ENCODE measurements at regions not wholly inside any gene's neighbourhood (a gene's known extent, or its start where the extent isn't known, plus 50 kb on each side); places are given as distances from the start of the nearest gene placed in this dataset.
A peak's percentile ranks its signal among the peaks of the same experiment; 100 is the strongest.
"Not testable (repeated sequence)": the region's sequence is repeated elsewhere in the genome, so short reads cannot be mapped to it uniquely, and the experiment has no call there.

DNA sequence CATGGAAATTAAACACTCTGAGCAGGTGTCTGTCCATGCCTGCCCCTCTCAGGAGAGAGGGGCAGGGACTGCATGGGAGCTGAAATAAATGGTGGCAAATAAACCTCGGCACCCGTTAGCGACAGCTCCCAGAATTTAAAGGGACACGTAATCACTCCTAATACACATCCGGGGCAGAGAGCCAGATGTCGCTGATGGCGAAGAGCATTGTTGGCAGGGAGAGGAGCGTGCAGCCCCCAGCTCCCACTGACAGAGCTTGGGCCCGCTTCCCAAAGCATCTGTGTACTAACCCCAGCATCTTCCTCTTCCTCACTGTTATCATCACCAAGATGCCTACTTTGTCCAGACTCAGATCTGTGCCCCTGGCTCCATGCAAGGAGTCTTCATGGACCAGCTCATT lies 85.8 kb downstream of the IRX5 start:
- no peak for DNase-seq (ENCODE audit: low read depth)
- TF ChIP-seq, protein P1, sequence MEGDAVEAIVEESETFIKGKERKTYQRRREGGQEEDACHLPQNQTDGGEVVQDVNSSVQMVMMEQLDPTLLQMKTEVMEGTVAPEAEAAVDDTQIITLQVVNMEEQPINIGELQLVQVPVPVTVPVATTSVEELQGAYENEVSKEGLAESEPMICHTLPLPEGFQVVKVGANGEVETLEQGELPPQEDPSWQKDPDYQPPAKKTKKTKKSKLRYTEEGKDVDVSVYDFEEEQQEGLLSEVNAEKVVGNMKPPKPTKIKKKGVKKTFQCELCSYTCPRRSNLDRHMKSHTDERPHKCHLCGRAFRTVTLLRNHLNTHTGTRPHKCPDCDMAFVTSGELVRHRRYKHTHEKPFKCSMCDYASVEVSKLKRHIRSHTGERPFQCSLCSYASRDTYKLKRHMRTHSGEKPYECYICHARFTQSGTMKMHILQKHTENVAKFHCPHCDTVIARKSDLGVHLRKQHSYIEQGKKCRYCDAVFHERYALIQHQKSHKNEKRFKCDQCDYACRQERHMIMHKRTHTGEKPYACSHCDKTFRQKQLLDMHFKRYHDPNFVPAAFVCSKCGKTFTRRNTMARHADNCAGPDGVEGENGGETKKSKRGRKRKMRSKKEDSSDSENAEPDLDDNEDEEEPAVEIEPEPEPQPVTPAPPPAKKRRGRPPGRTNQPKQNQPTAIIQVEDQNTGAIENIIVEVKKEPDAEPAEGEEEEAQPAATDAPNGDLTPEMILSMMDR (IDR thresholded peaks at IDR 0.05; ENCODE audit: low read depth, low read length), result no peak
- TF ChIP-seq POLR2A (IDR thresholded peaks at IDR 0.05; ENCODE audit: extremely low read depth, insufficient read length) (no peak), MYC (IDR thresholded peaks at IDR 0.05; ENCODE audit: low read depth, low read length) (no peak)
- TF ChIP-seq, protein P2, sequence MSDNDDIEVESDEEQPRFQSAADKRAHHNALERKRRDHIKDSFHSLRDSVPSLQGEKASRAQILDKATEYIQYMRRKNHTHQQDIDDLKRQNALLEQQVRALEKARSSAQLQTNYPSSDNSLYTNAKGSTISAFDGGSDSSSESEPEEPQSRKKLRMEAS (IDR thresholded peaks at IDR 0.05; ENCODE audit: low read depth, low read length), result no peak
- H3K4me3 ChIP-seq (ENCODE audit: low read depth, low read length), result no peak overlapping the region

DNA sequence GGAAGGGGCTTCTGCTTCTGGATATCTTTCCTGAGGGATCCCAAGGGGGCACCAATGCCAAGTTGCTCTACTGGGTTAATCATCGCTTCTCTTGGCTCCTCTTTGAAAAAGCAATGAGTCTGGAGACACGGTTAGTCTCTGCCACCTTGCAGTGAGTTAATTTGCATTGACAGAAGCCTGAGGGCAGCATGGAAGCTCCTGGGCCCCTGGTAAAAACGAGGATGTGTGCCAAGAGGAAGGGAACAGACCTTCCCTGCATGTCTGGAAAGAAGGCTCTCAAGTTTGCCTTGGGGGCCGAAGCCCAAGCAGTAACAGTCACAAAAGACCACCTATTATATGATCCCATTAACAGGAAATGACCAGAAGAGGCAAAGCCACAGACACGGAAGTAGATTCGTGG lies 86.7 kb downstream of the IRX5 start:
- H3K4me3 ChIP-seq (ENCODE audit: low read depth, low read length), result no peak overlapping the region
- no peak for DNase-seq (ENCODE audit: low read depth)
- TF ChIP-seq POLR2A (IDR thresholded peaks at IDR 0.05; ENCODE audit: extremely low read depth, insufficient read length), result no peak

DNA sequence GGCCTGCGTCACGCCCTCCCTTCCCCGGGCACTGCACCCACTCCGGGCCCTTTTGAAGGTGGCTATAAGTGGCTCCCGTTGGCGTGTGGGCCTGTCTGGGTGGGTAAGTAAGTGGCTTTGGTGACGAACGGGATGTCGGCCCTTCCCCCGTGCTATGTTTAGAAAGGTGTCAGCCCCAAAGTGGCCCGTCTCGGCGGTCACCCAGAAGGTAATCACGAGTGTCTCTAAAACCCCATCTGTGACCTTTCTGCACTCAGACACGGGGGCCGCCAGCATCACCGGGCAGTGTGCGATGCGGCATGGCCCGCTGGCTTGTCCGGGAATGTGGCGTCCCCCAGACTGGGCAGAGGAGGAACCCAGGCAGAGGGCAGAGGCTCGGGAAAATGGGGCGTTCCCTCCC lies 88.2 kb downstream of the IRX5 start:
- TF ChIP-seq, protein P1 (IDR thresholded peaks at IDR 0.05; ENCODE audit: low read depth, low read length), result no peak
- TF ChIP-seq MYC (IDR thresholded peaks at IDR 0.05; ENCODE audit: low read depth, low read length), result no peak
- TF ChIP-seq, protein P2 (IDR thresholded peaks at IDR 0.05; ENCODE audit: low read depth, low read length), result no peak
- no peak for TF ChIP-seq POLR2A (IDR thresholded peaks at IDR 0.05; ENCODE audit: extremely low read depth, insufficient read length)
- DNase-seq (ENCODE audit: low read depth), result no peak
- no peak overlapping the region for H3K4me3 ChIP-seq (ENCODE audit: low read depth, low read length)

DNA sequence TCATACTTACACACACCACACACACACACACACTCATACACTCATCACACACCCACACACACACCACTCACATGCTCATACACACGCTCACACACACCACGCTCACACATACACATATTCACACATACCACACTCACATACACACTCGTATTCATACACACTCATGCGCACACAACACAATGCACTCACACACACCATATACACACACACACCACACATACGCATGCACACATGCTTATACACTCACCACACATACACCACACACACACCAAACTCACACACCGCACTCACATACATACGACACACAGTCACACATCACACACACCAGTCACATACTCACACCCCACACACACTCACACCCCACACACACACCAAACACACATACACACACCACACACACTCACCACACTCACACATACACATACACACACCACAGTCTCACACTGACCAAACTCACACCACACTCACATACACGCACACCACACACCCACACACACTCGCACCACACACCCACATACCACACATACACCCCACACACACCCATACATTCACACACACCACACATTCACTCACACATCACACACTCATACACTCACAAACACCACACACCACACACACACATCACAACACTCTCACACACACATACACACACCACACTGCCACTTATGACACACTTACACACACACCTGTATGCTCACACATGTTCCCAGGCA lies 88.9 kb downstream of the IRX5 start:
- H3K4me3 ChIP-seq (ENCODE audit: low read depth, low read length), result no peak overlapping the region
- TF ChIP-seq, protein P2 (IDR thresholded peaks at IDR 0.05; ENCODE audit: low read depth, low read length), result no peak
- TF ChIP-seq, protein P1 (IDR thresholded peaks at IDR 0.05; ENCODE audit: low read depth, low read length), result no peak
- TF ChIP-seq POLR2A (IDR thresholded peaks at IDR 0.05; ENCODE audit: extremely low read depth, insufficient read length) (no peak), MYC (IDR thresholded peaks at IDR 0.05; ENCODE audit: low read depth, low read length) (no peak)
- no peak for DNase-seq (ENCODE audit: low read depth)

DNA sequence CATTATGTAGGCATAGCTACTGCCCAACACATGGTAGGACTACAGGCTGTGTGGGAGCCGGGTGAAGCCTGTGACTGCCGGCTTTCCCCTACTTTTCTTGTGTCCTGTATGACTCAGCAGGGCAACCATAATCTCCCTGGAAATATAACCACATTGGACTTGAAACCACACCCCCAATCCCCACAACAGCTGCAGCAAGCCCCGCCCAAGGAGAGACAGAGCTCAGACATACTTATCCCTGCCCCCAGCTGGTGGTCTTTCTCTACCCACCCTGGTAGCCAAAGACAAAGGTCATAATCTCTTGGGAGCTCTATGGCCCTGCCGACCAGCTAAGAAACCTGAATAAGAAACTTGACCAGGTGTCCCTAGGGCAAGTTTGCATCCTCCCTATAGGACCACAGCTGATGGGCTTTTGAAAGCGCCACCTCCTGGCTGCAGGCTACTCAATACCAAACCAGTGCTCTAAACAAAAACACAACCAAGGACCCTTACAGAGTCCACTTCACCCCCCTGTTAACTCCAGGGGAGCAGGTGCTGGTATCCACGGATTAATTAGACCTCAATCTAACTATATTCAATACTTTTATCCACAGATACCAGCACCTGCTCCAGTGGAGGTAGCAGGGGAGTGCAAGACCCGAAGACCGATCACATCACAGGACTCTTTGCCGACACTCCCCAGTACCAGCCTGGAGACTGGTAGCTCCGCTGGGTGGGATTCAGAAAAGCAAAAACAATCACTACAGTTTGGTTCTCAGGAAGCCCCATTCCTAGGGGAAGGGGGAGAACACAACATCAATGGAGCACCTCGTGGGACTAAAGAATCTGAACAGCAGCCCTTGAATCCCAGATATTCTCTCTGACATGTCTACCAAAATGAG lies 91.2 kb downstream of the IRX5 start:
- no peak overlapping the region for H3K4me3 ChIP-seq (ENCODE audit: low read depth, low read length)
- peak; percentile 65 for DNase-seq (ENCODE audit: low read depth)
- TF ChIP-seq MYC (IDR thresholded peaks at IDR 0.05; ENCODE audit: low read depth, low read length), result no peak
- TF ChIP-seq, protein P1 (IDR thresholded peaks at IDR 0.05; ENCODE audit: low read depth, low read length), result peak; percentile 33

DNA sequence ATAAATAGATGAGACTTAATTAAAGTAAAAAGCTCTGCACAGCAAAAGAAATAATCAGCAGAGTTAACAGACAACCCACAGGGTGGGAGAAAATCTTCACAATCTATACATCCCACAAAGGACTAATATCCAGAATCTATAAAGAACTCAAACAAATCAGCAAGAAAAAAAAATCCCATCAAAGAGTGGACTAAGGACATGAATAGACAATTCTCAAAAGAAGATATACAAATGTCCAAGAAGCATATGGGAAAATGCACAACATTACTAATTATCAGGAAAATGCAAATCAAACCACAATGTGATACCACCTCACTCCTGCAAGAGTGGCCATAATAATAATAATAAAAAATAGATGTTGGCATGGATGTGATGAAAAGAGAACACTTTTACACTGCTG lies 96.6 kb downstream of the IRX5 start:
- DNase-seq (ENCODE audit: low read depth); H3K4me3 ChIP-seq (ENCODE audit: low read depth, low read length): not testable (repeated sequence)

DNA sequence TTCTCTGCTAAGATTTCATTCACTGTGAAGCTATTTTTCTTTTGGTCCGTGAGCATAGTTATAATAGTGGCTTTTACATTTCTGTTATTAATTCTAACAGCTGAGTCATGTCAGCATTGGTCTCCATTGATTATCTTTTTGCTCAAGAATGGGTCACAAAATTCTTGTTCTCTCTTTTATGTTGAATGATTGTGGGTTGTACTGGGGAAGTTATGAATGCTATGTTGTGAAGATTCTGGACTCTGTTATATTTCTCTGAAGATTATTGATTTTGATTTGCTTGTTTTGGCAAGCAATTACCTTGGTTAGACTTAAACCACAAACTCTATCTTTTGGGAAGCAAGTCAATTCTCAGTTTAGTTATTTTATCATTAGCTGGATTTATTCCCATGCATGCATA lies 98.8 kb downstream of the IRX5 start:
- DNase-seq (ENCODE audit: low read depth), result no peak
- H3K4me3 ChIP-seq (ENCODE audit: low read depth, low read length), result no peak overlapping the region
- TF ChIP-seq POLR2A (IDR thresholded peaks at IDR 0.05; ENCODE audit: extremely low read depth, insufficient read length) (no peak), MYC (IDR thresholded peaks at IDR 0.05; ENCODE audit: low read depth, low read length) (no peak)
- TF ChIP-seq, protein P1 (IDR thresholded peaks at IDR 0.05; ENCODE audit: low read depth, low read length), result no peak
- TF ChIP-seq, protein P2 (IDR thresholded peaks at IDR 0.05; ENCODE audit: low read depth, low read length), result no peak

Data from NB4 (cell line).